HEK293 (cell line): ENCODE measurements at regions not wholly inside any gene's neighbourhood (a gene's known extent, or its start where the extent isn't known, plus 50 kb on each side); places are given as distances from the start of the nearest gene placed in this dataset.

Experiments
- CTCF ChIA-PET: fragments of 350-600 bp; formaldehyde crosslinking; extraction: SDS; loops from one replicate; lab custom pipeline; 2021; ENCODE audit warnings: antibody characterized with exemption; lab: Yijun Ruan, JAX
- POLR2A ChIA-PET: fragments of 300-600 bp; formaldehyde crosslinking; extraction: SDS; loops from one replicate; lab custom pipeline; 2020; ENCODE audit warnings: antibody characterized with exemption, inconsistent platforms; lab: Yijun Ruan, JAX
- H3K27ac ChIP-seq: fragments of 200-500 bp; sonication (Bioruptor generic); 2 replicates; pipeline ENCODE4 v1.5.1; 2014; ENCODE audit warnings: low read depth, low read length, control low read depth, inconsistent platforms; ENCODE audit errors: extremely low read depth
- H3K36me3 ChIP-seq, 2 experiments: fragments of 200-500 bp in 1 of 2; sonication (Bioruptor generic) in 1 of 2; 1 replicate in 1 of 2; 2 replicates in 1 of 2; pipeline ENCODE4 v1.5.1; 2014 to 2017; ENCODE audit warnings: inconsistent platforms in 2 of 2, low read length in 2 of 2; ENCODE audit not compliant: control insufficient read depth in 2 of 2, insufficient read depth in 1 of 2
- H3K4me1 ChIP-seq: fragments of 200-500 bp; sonication (Bioruptor generic); 2 replicates; pipeline ENCODE4 v1.5.1; 2014; ENCODE audit warnings: mild to moderate bottlenecking, low read length, inconsistent platforms; ENCODE audit not compliant: control insufficient read depth, insufficient read depth
- H3K4me3 ChIP-seq: 2 replicates; pipeline ENCODE4 v1.5.1; 2011; ENCODE audit warnings: low read depth, mild to moderate bottlenecking, control low read depth, low read length, moderate library complexity
- H3K9me3 ChIP-seq: fragments of 200-500 bp; sonication (Bioruptor generic); 2 replicates; pipeline ENCODE4 v1.5.1; 2014; ENCODE audit warnings: low read depth, low read length, inconsistent platforms; ENCODE audit not compliant: control insufficient read depth, insufficient read depth
- GLIS2 ChIP-seq: fragments of 450-650 bp; formaldehyde crosslinking; IDR thresholded peaks from 2 replicates; pipeline ENCODE4 v1.5.1; 2016; ENCODE audit warnings: missing biosample characterization, missing genetic modification characterization
- KLF10 ChIP-seq: fragments of 450-650 bp; IDR thresholded peaks from 2 replicates; pipeline ENCODE4 v1.5.1; 2018; ENCODE audit warnings: missing biosample characterization, mild to moderate bottlenecking, missing genetic modification characterization
- KLF8 ChIP-seq: fragments of 450-650 bp; formaldehyde crosslinking; IDR thresholded peaks from 2 replicates; pipeline ENCODE4 v1.5.1; 2016; ENCODE audit warnings: missing biosample characterization, missing genetic modification characterization
- KLF9 ChIP-seq: fragments of 450-650 bp; formaldehyde crosslinking; IDR thresholded peaks from 2 replicates; pipeline ENCODE4 v1.5.1; 2016; ENCODE audit warnings: missing biosample characterization, missing genetic modification characterization, low read depth
- MYNN ChIP-seq: fragments of 450-650 bp; formaldehyde crosslinking; IDR thresholded peaks from 2 replicates; pipeline ENCODE4 v1.5.1; 2016; ENCODE audit warnings: missing biosample characterization, missing genetic modification characterization, borderline replicate concordance
- OSR2 ChIP-seq: fragments of 450-650 bp; formaldehyde crosslinking; IDR thresholded peaks from 2 replicates; pipeline ENCODE4 v1.5.1; 2016; ENCODE audit warnings: missing biosample characterization, missing genetic modification characterization
- REPIN1 ChIP-seq: fragments of 450-650 bp; formaldehyde crosslinking; IDR thresholded peaks from 2 replicates; pipeline ENCODE4 v1.5.1; 2017; ENCODE audit warnings: missing biosample characterization, missing genetic modification characterization, low read depth
- SCRT1 ChIP-seq: fragments of 450-650 bp; formaldehyde crosslinking; IDR thresholded peaks from 2 replicates; pipeline ENCODE4 v1.5.1; 2016; ENCODE audit warnings: missing biosample characterization, missing genetic modification characterization, borderline replicate concordance
- SETDB1 ChIP-seq: IDR thresholded peaks from one replicate; pipeline ENCODE4 v1.6.1; 2017; ENCODE audit warnings: mild to moderate bottlenecking, low read length, moderate library complexity, mixed read lengths; ENCODE audit not compliant: insufficient read length
- TCF7L2 ChIP-seq: IDR thresholded peaks from 2 replicates; pipeline ENCODE4 v1.6.1; 2011; ENCODE audit warnings: low read depth, mild to moderate bottlenecking, inconsistent platforms, low read length, moderate library complexity, borderline replicate concordance
- ZEB2 ChIP-seq: fragments of 450-650 bp; formaldehyde crosslinking; IDR thresholded peaks from 2 replicates; pipeline ENCODE4 v1.5.1; 2016; ENCODE audit warnings: missing biosample characterization, missing genetic modification characterization
- ZNF146 ChIP-seq: fragments of 450-650 bp; formaldehyde crosslinking; IDR thresholded peaks from 2 replicates; pipeline ENCODE4 v1.5.1; 2016; ENCODE audit warnings: missing biosample characterization, missing genetic modification characterization
- ZNF148 ChIP-seq: fragments of 450-650 bp; formaldehyde crosslinking; IDR thresholded peaks from 2 replicates; pipeline ENCODE4 v1.5.0; 2017; ENCODE audit warnings: missing biosample characterization, missing genetic modification characterization, borderline replicate concordance
- ZNF223 ChIP-seq: fragments of 450-650 bp; formaldehyde crosslinking; IDR thresholded peaks from 2 replicates; pipeline ENCODE4 v1.5.1; 2016; ENCODE audit warnings: missing biosample characterization, missing genetic modification characterization
- ZNF248 ChIP-seq: fragments of 450-650 bp; formaldehyde crosslinking; IDR thresholded peaks from 2 replicates; pipeline ENCODE4 v1.5.1; 2017; ENCODE audit warnings: missing biosample characterization, missing genetic modification characterization
- ZNF26 ChIP-seq: fragments of 450-650 bp; formaldehyde crosslinking; IDR thresholded peaks from 2 replicates; pipeline ENCODE4 v1.5.1; 2016; ENCODE audit warnings: missing biosample characterization, missing genetic modification characterization
- ZNF398 ChIP-seq: fragments of 450-650 bp; formaldehyde crosslinking; IDR thresholded peaks from 2 replicates; pipeline ENCODE4 v1.5.1; 2017; ENCODE audit warnings: missing biosample characterization, missing genetic modification characterization
- ZNF513 ChIP-seq: fragments of 450-650 bp; IDR thresholded peaks from 2 replicates; pipeline ENCODE4 v1.5.1; 2018; ENCODE audit warnings: missing biosample characterization, missing genetic modification characterization
- ZNF544 ChIP-seq: fragments of 450-650 bp; formaldehyde crosslinking; IDR thresholded peaks from 2 replicates; pipeline ENCODE4 v1.5.0; 2017; ENCODE audit warnings: missing biosample characterization, missing genetic modification characterization
- ZNF548 ChIP-seq: fragments of 450-650 bp; formaldehyde crosslinking; IDR thresholded peaks from 2 replicates; pipeline ENCODE4 v1.5.1; 2016; ENCODE audit warnings: missing biosample characterization, missing genetic modification characterization
- ZNF561 ChIP-seq: fragments of 450-650 bp; IDR thresholded peaks from 2 replicates; pipeline ENCODE4 v1.5.1; 2018; ENCODE audit warnings: missing biosample characterization, missing genetic modification characterization, borderline replicate concordance
- ZNF580 ChIP-seq: fragments of 450-650 bp; formaldehyde crosslinking; IDR thresholded peaks from 2 replicates; pipeline ENCODE4 v1.5.1; 2016; ENCODE audit warnings: missing biosample characterization, missing genetic modification characterization
- ZNF626 ChIP-seq: fragments of 450-650 bp; sonication (Bioruptor Pico); formaldehyde crosslinking; IDR thresholded peaks from 2 replicates; pipeline ENCODE4 v1.5.1; 2018; ENCODE audit warnings: missing biosample characterization, missing genetic modification characterization, inconsistent platforms
- ZNF654 ChIP-seq: fragments of 450-650 bp; formaldehyde crosslinking; IDR thresholded peaks from 2 replicates; pipeline ENCODE4 v1.5.1; 2016; ENCODE audit warnings: low read depth, missing biosample characterization, missing genetic modification characterization
- ZNF701 ChIP-seq: fragments of 450-650 bp; formaldehyde crosslinking; IDR thresholded peaks from 2 replicates; pipeline ENCODE4 v1.5.1; 2016; ENCODE audit warnings: missing biosample characterization, missing genetic modification characterization
- ZNF76 ChIP-seq: fragments of 450-650 bp; formaldehyde crosslinking; IDR thresholded peaks from 2 replicates; pipeline ENCODE4; 2016; ENCODE audit warnings: low read depth, missing biosample characterization, missing genetic modification characterization, borderline replicate concordance
- ZNF785 ChIP-seq: fragments of 450-650 bp; formaldehyde crosslinking; IDR thresholded peaks from 2 replicates; pipeline ENCODE4 v1.5.1; 2016; ENCODE audit warnings: missing biosample characterization, missing genetic modification characterization
- ZNF837 ChIP-seq: fragments of 450-650 bp; formaldehyde crosslinking; IDR thresholded peaks from 2 replicates; pipeline ENCODE4 v1.5.1; 2016; ENCODE audit warnings: missing biosample characterization, missing genetic modification characterization
- ZSCAN23 ChIP-seq: fragments of 450-650 bp; formaldehyde crosslinking; IDR thresholded peaks from 2 replicates; pipeline ENCODE4 v1.5.1; 2016; ENCODE audit warnings: missing biosample characterization, missing genetic modification characterization

GRCh38 chr7:17421941-17422340, 123.5 kb downstream of the AHR start:
- TF ChIP-seq TCF7L2: no peak
- no peak for TF ChIP-seq ZNF837 (tag by site-specific recombination)
- no peak for TF ChIP-seq KLF8 (tag by site-specific recombination)
- no peak for TF ChIP-seq GLIS2 (tag by site-specific recombination)
- no peak for TF ChIP-seq REPIN1
- TF ChIP-seq KLF9: no peak
- TF ChIP-seq ZNF561: no peak
- TF ChIP-seq ZNF654 (tag by site-specific recombination): no peak
- no peak for TF ChIP-seq KLF10
- no peak for TF ChIP-seq MYNN
- TF ChIP-seq ZNF248 (tag by site-specific recombination): no peak
- no peak for TF ChIP-seq ZNF76 (tag by site-specific recombination)
- TF ChIP-seq ZEB2 (tag by site-specific recombination): no peak
- no peak for TF ChIP-seq SETDB1
- TF ChIP-seq, all 188 proteins: peak for 0
- Histone ChIP-seq H3K36me3 (no peaks in the 10 kb centered on the region), H3K9me3 (no peaks in the 10 kb centered on the region), H3K27ac (no peak overlapping the region), H3K4me3 (no peak overlapping the region), H3K4me1 (no peaks in the 10 kb centered on the region)
- CTCF ChIA-PET: interaction anchor here (0.7 kb wide), 1 partner anchor 105 kb away, joined by 3 read pairs; no protein-coding TSS in a partner anchor
- POLR2A ChIA-PET: no interaction called here

GRCh38 chr7:17422966-17423365, 124.5 kb downstream of the AHR start:
- Histone ChIP-seq H3K27ac (no peak overlapping the region), H3K9me3 (no peaks in the 10 kb centered on the region), H3K36me3 (no peaks in the 10 kb centered on the region), H3K4me1 (no peaks in the 10 kb centered on the region), H3K4me3 (no peak overlapping the region)
- POLR2A ChIA-PET: no interaction called here
- CTCF ChIA-PET: no interaction called here
- TF ChIP-seq KLF9 (no peak), ZNF626 (tag by site-specific recombination) (no peak), ZNF580 (tag by site-specific recombination) (no peak), ZNF398 (tag by site-specific recombination) (no peak), ZNF785 (tag by site-specific recombination) (no peak), ZNF544 (tag by site-specific recombination) (no peak), REPIN1 (no peak), ZNF146 (no peak), OSR2 (tag by site-specific recombination) (no peak), ZEB2 (tag by site-specific recombination) (no peak), ZNF701 (tag by site-specific recombination) (no peak), ZSCAN23 (tag by site-specific recombination) (no peak), ZNF26 (no peak), KLF8 (tag by site-specific recombination) (no peak), ZNF548 (tag by site-specific recombination) (no peak), ZNF513 (tag by site-specific recombination) (no peak), ZNF223 (tag by site-specific recombination) (no peak), SCRT1 (tag by site-specific recombination) (no peak), ZNF148 (no peak)
